HCT116 (cell line): ENCODE measurements at regions not wholly inside any gene's neighbourhood (a gene's known extent, or its start where the extent isn't known, plus 50 kb on each side); places are given as distances from the start of the nearest gene placed in this dataset.

Experiments
- ATAC-seq: fragments of 200-7000 bp; cut with Tn5 transposase; 2 replicates; pipeline ENCODE4 v1.9.1; 2020; ENCODE audit warnings: mild to moderate bottlenecking, moderate library complexity
- BruUV-seq: library from RNA; stranded (reverse); fragments of 400-500 nt; replicated peaks from 2 replicates; lab custom pipeline; 2021; lab: Mats Ljungman, UMichigan
- CTCF ChIA-PET: fragments of 300-600 bp; sonication (Branson Sonifier 250); formaldehyde crosslinking; loops from one replicate; lab custom pipeline; 2021; ENCODE audit warnings: antibody characterized with exemption; lab: Charles Lee
- POLR2A ChIA-PET: fragments of 300-600, 350-600 bp; sonication (Branson Sonifier 250); formaldehyde crosslinking; loops from one replicate; lab custom pipeline; 2021; ENCODE audit warnings: antibody characterized with exemption; lab: Charles Lee
- RAD21 ChIA-PET, 2 experiments: fragments of 300-600 bp; sonication (Branson Sonifier 250); formaldehyde crosslinking; loops; one replicate each; lab custom pipeline; 2023; ENCODE audit warnings: low total read pairs in 2 of 2; ENCODE audit not compliant: uncharacterized antibody in 2 of 2, unreplicated experiment in 2 of 2, low non-redundant PET in 1 of 2; lab: Charles Lee
- DNase-seq: peaks from one replicate; pipeline ENCODE4 v3.0.0-alpha.2; 2010; ENCODE audit warnings: low read depth, low spot score
- H2AFZ ChIP-seq: fragments of 200-600 bp; shearing (Covaris generic), sonication (generic); 2 replicates; pipeline ENCODE4 v1.6.1; 2017; ENCODE audit warnings: low read depth, mixed run types, mixed read lengths, antibody characterized with exemption, low read length; ENCODE audit not compliant: poor library complexity, severe bottlenecking
- H3K27ac ChIP-seq: 2 replicates; pipeline ENCODE4 v1.5.1; 2012; ENCODE audit warnings: low read depth, low read length
- H3K27me3 ChIP-seq: fragments of 200-600 bp; sonication (generic); 2 replicates; pipeline ENCODE4 v1.6.1; 2016; ENCODE audit warnings: mixed run types, low read length, mixed read lengths; ENCODE audit not compliant: insufficient read depth
- H3K36me3 ChIP-seq, 2 experiments: fragments of 200-500 bp in 1 of 2; fragments of 200-600 bp in 1 of 2; sonication (Bioruptor generic) in 1 of 2; sonication (generic) in 1 of 2; 2 replicates each; pipeline versions ENCODE4 v1.5.1 to v1.6.1; 2014 to 2016; ENCODE audit warnings: low read length in 2 of 2, inconsistent platforms in 1 of 2, mixed read lengths in 1 of 2, mixed run types in 1 of 2; ENCODE audit not compliant: insufficient read depth in 2 of 2, control insufficient read depth in 1 of 2
- H3K4me1 ChIP-seq, 2 experiments: fragments of 200-600 bp in 1 of 2; sonication (generic) in 1 of 2; 2 replicates each; pipeline versions ENCODE4 v1.5.1 to v1.6.1; 2012 to 2017; ENCODE audit warnings: low read length in 2 of 2, inconsistent platforms in 1 of 2, mild to moderate bottlenecking in 1 of 2, mixed read lengths in 1 of 2, mixed run types in 1 of 2, moderate library complexity in 1 of 2; ENCODE audit not compliant: insufficient read depth in 2 of 2, control insufficient read depth in 1 of 2
- H3K4me2 ChIP-seq: fragments of 200-600 bp; sonication (generic); 2 replicates; pipeline ENCODE4 v1.6.1; 2017; ENCODE audit warnings: mixed run types, low read length, mixed read lengths
- H3K4me3 ChIP-seq, 2 experiments: fragments of 200-600 bp in 1 of 2; sonication (generic) in 1 of 2; replicated peaks in 1 of 2; 2 replicates each; pipeline ENCODE4 v1.5.1; 2011 to 2016; ENCODE audit warnings: low read length in 2 of 2, control low read depth in 1 of 2, low read depth in 1 of 2, mild to moderate bottlenecking in 1 of 2, mixed read lengths in 1 of 2, mixed run types in 1 of 2
- H3K79me2 ChIP-seq: fragments of 200-600 bp; sonication (generic); 2 replicates; pipeline ENCODE4 v1.6.1; 2017; ENCODE audit warnings: mild to moderate bottlenecking, mixed run types, low read length, moderate library complexity, mixed read lengths; ENCODE audit not compliant: insufficient read depth
- H3K9ac ChIP-seq: fragments of 200-600 bp; sonication (generic); 2 replicates; pipeline ENCODE4 v1.6.1; 2016; ENCODE audit warnings: low read length, mixed read lengths
- H3K9me2 ChIP-seq: fragments of 200-600 bp; sonication (generic), shearing (Covaris generic); 2 replicates; pipeline ENCODE4 v1.6.1; 2017; ENCODE audit warnings: mixed run types, mild to moderate bottlenecking, moderate library complexity; ENCODE audit not compliant: insufficient read depth
- H3K9me3 ChIP-seq, 2 experiments: fragments of 200-500 bp in 1 of 2; fragments of 200-600 bp in 1 of 2; sonication (Bioruptor generic) in 1 of 2; sonication (generic) in 1 of 2; 2 replicates each; pipeline ENCODE4 v1.6.1; 2014 to 2017; ENCODE audit warnings: low read length in 2 of 2, mixed read lengths in 2 of 2, inconsistent platforms in 1 of 2, low read depth in 1 of 2, mild to moderate bottlenecking in 1 of 2, mixed run types in 1 of 2, moderate library complexity in 1 of 2; ENCODE audit not compliant: control insufficient read depth in 1 of 2, insufficient read depth in 1 of 2
- H4K20me1 ChIP-seq: fragments of 200-600 bp; sonication (generic), shearing (Covaris generic); 2 replicates; pipeline ENCODE4 v1.6.1; 2017; ENCODE audit warnings: mixed run types, mild to moderate bottlenecking, moderate library complexity; ENCODE audit not compliant: insufficient read depth
- CBX3 ChIP-seq: IDR thresholded peaks from 2 replicates; pipeline ENCODE4 v1.6.1; 2012; ENCODE audit warnings: low read depth
- CEBPB ChIP-seq: IDR thresholded peaks from 2 replicates; pipeline ENCODE4 v1.6.1; 2012; ENCODE audit warnings: low read depth
- CTCF ChIP-seq, 3 experiments: fragments of 200-600 bp in 1 of 3; sonication (generic) in 1 of 3; IDR thresholded peaks in 2 of 3; conservative IDR thresholded peaks in 1 of 3; 2 replicates each; pipeline ENCODE4 v1.5.1; 2012 to 2017; ENCODE audit warnings: low read depth in 2 of 3, low read length in 2 of 3, antibody characterized with exemption in 1 of 3, borderline replicate concordance in 1 of 3, control low read depth in 1 of 3, mild to moderate bottlenecking in 1 of 3, mixed read lengths in 1 of 3, mixed run types in 1 of 3, moderate library complexity in 1 of 3; ENCODE audit not compliant: insufficient read depth in 1 of 3
- ELF1 ChIP-seq: IDR thresholded peaks from 2 replicates; pipeline ENCODE4 v1.6.1; 2012; ENCODE audit warnings: low read depth, borderline replicate concordance
- EZH2 ChIP-seq: fragments of 200-600 bp; sonication (generic); IDR thresholded peaks from 2 replicates; pipeline ENCODE4 v1.6.1; 2017; ENCODE audit warnings: antibody characterized with exemption, mixed run types
- EZH2phosphoT487 ChIP-seq: fragments of 200-600 bp; IDR thresholded peaks from 2 replicates; pipeline ENCODE4 v1.6.1; 2018; ENCODE audit warnings: antibody characterized with exemption, borderline replicate concordance
- FOSL1 ChIP-seq: IDR thresholded peaks from 2 replicates; pipeline ENCODE4 v1.6.1; 2012; ENCODE audit warnings: low read depth
- JUND ChIP-seq: IDR thresholded peaks from 2 replicates; pipeline ENCODE4 v1.6.1; 2012
- POLR2A ChIP-seq: IDR thresholded peaks from 2 replicates; pipeline ENCODE4 v1.7.0; 2011; ENCODE audit warnings: borderline replicate concordance; ENCODE audit not compliant: insufficient read depth, insufficient read length; ENCODE audit errors: extremely low read depth
- POLR2AphosphoS5 ChIP-seq: IDR thresholded peaks from 2 replicates; pipeline ENCODE4 v1.6.1; 2011; ENCODE audit warnings: mild to moderate bottlenecking, low read depth, low read length, moderate library complexity
- RAD21 ChIP-seq: IDR thresholded peaks from 2 replicates; pipeline ENCODE4 v1.6.1; 2012; ENCODE audit warnings: low read depth, mild to moderate bottlenecking
- REST ChIP-seq: IDR thresholded peaks from 2 replicates; pipeline ENCODE4 v1.6.1; 2012; ENCODE audit warnings: low read depth
- SP1 ChIP-seq: IDR thresholded peaks from 2 replicates; pipeline ENCODE4 v1.6.1; 2012; ENCODE audit warnings: low read depth
- SRF ChIP-seq: IDR thresholded peaks from 2 replicates; pipeline ENCODE4 v1.6.1; 2012; ENCODE audit warnings: low read depth
- TCF7L2 ChIP-seq: IDR thresholded peaks from 2 replicates; pipeline ENCODE4 v1.7.0; 2011; ENCODE audit warnings: borderline replicate concordance, inconsistent platforms; ENCODE audit not compliant: insufficient read depth, insufficient read length; ENCODE audit errors: extremely low read depth
- ZBTB33 ChIP-seq: IDR thresholded peaks from 2 replicates; pipeline ENCODE4 v1.6.1; 2011; ENCODE audit warnings: mild to moderate bottlenecking, low read length, moderate library complexity; ENCODE audit not compliant: insufficient replicate concordance; ENCODE audit errors: extremely low read depth
- ZNF274 ChIP-seq: fragments of 200-500 bp; sonication (Bioruptor generic); IDR thresholded peaks from 2 replicates; pipeline ENCODE4 v1.6.1; 2014; ENCODE audit warnings: mild to moderate bottlenecking, low read depth, low read length, inconsistent platforms
- intact Hi-C: fragments of 100-400 bp; cut with micrococcal nuclease; formaldehyde crosslinking; loops from 2 replicates; pipeline ENCODE4 v1.10.0; 2022

- Histone ChIP-seq H3K27ac (no peak overlapping the region), H3K27me3 (no peaks in the 10 kb centered on the region), H2AFZ (no peak overlapping the region), H3K4me3 (no peak overlapping the region), H3K9me3 (no peaks in the 10 kb centered on the region), H3K9me2 (no peaks in the 10 kb centered on the region), H3K9ac (no peak overlapping the region), H3K36me3 (no peaks in the 10 kb centered on the region), H3K4me2 (no peak overlapping the region), H3K4me1 (no peaks in the 10 kb centered on the region), H4K20me1 (no peaks in the 10 kb centered on the region), H3K79me2 (no peaks in the 10 kb centered on the region)
- intact Hi-C loops: no loop called here
- no peak for TF ChIP-seq JUND
- TF ChIP-seq TCF7L2: no peak
- no peak for TF ChIP-seq ELF1
- no peak for TF ChIP-seq RAD21
- TF ChIP-seq EZH2phosphoT487: no peak
- TF ChIP-seq POLR2AphosphoS5: no peak
- TF ChIP-seq SP1: no peak
- TF ChIP-seq ZNF274: no peak
- TF ChIP-seq SRF: no peak
- no peak for TF ChIP-seq CTCF (IDR thresholded peaks at IDR 0.05 in 2 of 3, conservative IDR thresholded peaks at IDR 0.05 in 1 of 3; ENCODE audit: borderline replicate concordance in 1 of 3, insufficient read depth in 1 of 3, low read depth in 2 of 3, low read length in 2 of 3)
- TF ChIP-seq FOSL1: no peak
- TF ChIP-seq EZH2: no peak
- TF ChIP-seq CBX3: no peak
- no peak for TF ChIP-seq POLR2A
- TF ChIP-seq REST: no peak
- no peak for TF ChIP-seq CEBPB
- no peak for TF ChIP-seq ZBTB33
- no peak for ATAC-seq
- RAD21 ChIA-PET: no interaction called here
- POLR2A ChIA-PET: no interaction called here
- BruUV-seq: no TSS peak
- CTCF ChIA-PET: no interaction called here
- no peak for DNase-seq
Measured at GRCh38 chr9:134515026-134515821, 126.4 kb upstream of the COL5A1 start.
